Mesenchymal stem cell (in vitro differentiated cells and primary cell): ENCODE measurements at regions not wholly inside any gene's neighbourhood (a gene's known extent, or its start where the extent isn't known, plus 50 kb on each side); places are given as distances from the start of the nearest gene placed in this dataset.

Source experiments
- DNase-seq: peaks from one replicate; pipeline ENCODE4 v3.0.0-alpha.2; 2013
- H2AFZ ChIP-seq: one replicate; pipeline ENCODE4 v1.6.1; 2013; ENCODE audit warnings: low read depth, mild to moderate bottlenecking, control low read depth, inconsistent platforms, low read length, moderate library complexity
- H2AK5ac ChIP-seq: 2 replicates; pipeline ENCODE4 v1.6.1; 2013; ENCODE audit warnings: low read length, moderate library complexity, mild to moderate bottlenecking, inconsistent platforms; ENCODE audit not compliant: severe bottlenecking
- H2BK120ac ChIP-seq: one replicate; pipeline ENCODE4 v1.6.1; 2013; ENCODE audit warnings: low read depth, mild to moderate bottlenecking, inconsistent platforms, low read length, moderate library complexity
- H2BK12ac ChIP-seq, 2 experiments: one replicate each; pipeline ENCODE4 v1.6.1; 2013; ENCODE audit warnings: inconsistent platforms in 2 of 2, low read length in 2 of 2, mild to moderate bottlenecking in 2 of 2, moderate library complexity in 2 of 2, control low read depth in 1 of 2
- H2BK15ac ChIP-seq: one replicate; pipeline ENCODE4 v1.6.1; 2013; ENCODE audit warnings: mild to moderate bottlenecking, low read depth, inconsistent platforms; ENCODE audit not compliant: poor library complexity, severe bottlenecking
- H2BK5ac ChIP-seq: 2 replicates; pipeline ENCODE4 v1.6.1; 2013; ENCODE audit warnings: low read depth, mild to moderate bottlenecking, low read length, control low read depth, inconsistent platforms; ENCODE audit not compliant: poor library complexity, severe bottlenecking
- H3K14ac ChIP-seq, 2 experiments: one replicate each; pipeline ENCODE4 v1.6.1; 2013; ENCODE audit warnings: inconsistent platforms in 2 of 2, low read length in 2 of 2, control low read depth in 1 of 2, mild to moderate bottlenecking in 1 of 2, moderate library complexity in 1 of 2
- H3K18ac ChIP-seq, 2 experiments: one replicate each; pipeline ENCODE4 v1.6.1; 2013; ENCODE audit warnings: inconsistent platforms in 2 of 2, low read length in 2 of 2, control low read depth in 1 of 2, low read depth in 1 of 2, mild to moderate bottlenecking in 1 of 2
- H3K23ac ChIP-seq, 2 experiments: one replicate each; pipeline ENCODE4 v1.6.1; 2013; ENCODE audit warnings: inconsistent platforms in 2 of 2, low read length in 2 of 2, mild to moderate bottlenecking in 2 of 2, moderate library complexity in 2 of 2, control low read depth in 1 of 2
- H3K27ac ChIP-seq: 2 replicates; pipeline ENCODE4 v1.5.1; 2013; ENCODE audit warnings: mild to moderate bottlenecking, moderate library complexity, low read length, control low read depth, inconsistent platforms; ENCODE audit not compliant: poor library complexity, severe bottlenecking
- H3K27me3 ChIP-seq, 2 experiments: 2 replicates each; pipeline versions ENCODE4 v1.6.1 to v1.7.0; 2013; ENCODE audit warnings: low read length in 2 of 2, mild to moderate bottlenecking in 2 of 2, moderate library complexity in 2 of 2, control low read depth in 1 of 2, inconsistent platforms in 1 of 2; ENCODE audit not compliant: control insufficient read depth in 1 of 2, insufficient read depth in 1 of 2
- H3K36me3 ChIP-seq, 2 experiments: 2 replicates each; pipeline versions ENCODE4 v1.6.1 to v1.7.0; 2013; ENCODE audit warnings: low read length in 2 of 2, control low read depth in 1 of 2, inconsistent platforms in 1 of 2, low read depth in 1 of 2, mild to moderate bottlenecking in 1 of 2; ENCODE audit not compliant: insufficient read depth in 2 of 2, control insufficient read depth in 1 of 2
- H3K4ac ChIP-seq, 2 experiments: one replicate each; pipeline ENCODE4 v1.6.1; 2013; ENCODE audit warnings: inconsistent platforms in 2 of 2, low read length in 2 of 2, mild to moderate bottlenecking in 2 of 2, moderate library complexity in 2 of 2, control low read depth in 1 of 2, low read depth in 1 of 2
- H3K4me1 ChIP-seq: 2 replicates; pipeline ENCODE4 v1.6.1; 2013; ENCODE audit warnings: low read depth, low read length, control low read depth; ENCODE audit not compliant: control insufficient read depth, insufficient read depth
- H3K4me2 ChIP-seq: 2 replicates; pipeline ENCODE4 v1.6.1; 2013; ENCODE audit warnings: low read length, mild to moderate bottlenecking, inconsistent platforms; ENCODE audit not compliant: poor library complexity, severe bottlenecking
- H3K4me3 ChIP-seq, 2 experiments: 2 replicates each; pipeline versions ENCODE4 v1.5.1 to v1.7.0; 2013; ENCODE audit warnings: low read length in 2 of 2, mild to moderate bottlenecking in 2 of 2, control low read depth in 1 of 2, low read depth in 1 of 2; ENCODE audit not compliant: insufficient read depth in 1 of 2
- H3K79me1 ChIP-seq: replicated peaks from 2 replicates; pipeline ENCODE4 v1.6.1; 2013; ENCODE audit warnings: mild to moderate bottlenecking, control low read depth, low read length, inconsistent platforms; ENCODE audit not compliant: poor library complexity, severe bottlenecking
- H3K9ac ChIP-seq: 2 replicates; pipeline ENCODE4 v1.7.0; 2013; ENCODE audit warnings: mild to moderate bottlenecking, low read length, moderate library complexity
- H3K9me3 ChIP-seq: 2 replicates; pipeline ENCODE4 v1.7.0; 2013; ENCODE audit warnings: mild to moderate bottlenecking, low read length; ENCODE audit not compliant: control insufficient read depth
- H4K8ac ChIP-seq: one replicate; pipeline ENCODE4 v1.6.1; 2013; ENCODE audit warnings: inconsistent platforms, mild to moderate bottlenecking, low read length, moderate library complexity
- H4K91ac ChIP-seq: one replicate; pipeline ENCODE4 v1.6.1; 2013; ENCODE audit warnings: mild to moderate bottlenecking, low read length, inconsistent platforms
- WGBS: methylation state at CpG from one replicate; pipeline ENCODE4 v1.1.7; 2013; ENCODE audit warnings: mixed read lengths; 5-methylcytosine and 5-hydroxymethylcytosine counted together

GRCh38 chr22:49032821-49033220, 794.9 kb downstream of the BRD1 start:
- Histone ChIP-seq H2BK5ac (no peak overlapping the region), H2AFZ (no peak overlapping the region), H3K27ac (no peak overlapping the region), H3K27me3 (peaks cover 0 to 7% of the 10 kb centered on the region in 2 experiments), H3K79me1 (no peaks in the 10 kb centered on the region), H3K9ac (no peak overlapping the region), H3K14ac (no peak overlapping the region), H2BK15ac (no peak overlapping the region), H3K23ac (no peak overlapping the region), H3K4me3 (no peak overlapping the region), H3K4ac (no peak overlapping the region), H4K8ac (no peak overlapping the region), H2BK120ac (no peak overlapping the region), H3K36me3 (no peaks in the 10 kb centered on the region), H3K18ac (no peak overlapping the region), H2BK12ac (no peak overlapping the region), H3K4me1 (no peaks in the 10 kb centered on the region), H3K9me3 (no peaks in the 10 kb centered on the region), H4K91ac (no peak overlapping the region), H3K4me2 (no peak overlapping the region), H2AK5ac (no peak overlapping the region)
- DNase-seq = no peak
- WGBS = 83% methylated on average over 17 of the region's 17 CpGs

- WGBS = 66% methylated on average over 6 of the region's 6 CpGs
- Histone ChIP-seq H4K8ac (no peak overlapping the region), H3K27me3 (peaks cover 0 to 7% of the 10 kb centered on the region in 2 experiments), H3K36me3 (no peaks in the 10 kb centered on the region), H3K27ac (no peak overlapping the region), H2BK5ac (no peak overlapping the region), H2AFZ (no peak overlapping the region), H3K9me3 (no peaks in the 10 kb centered on the region), H3K23ac (no peak overlapping the region), H3K4ac (no peak overlapping the region), H2BK12ac (no peak overlapping the region), H4K91ac (no peak overlapping the region), H3K4me2 (no peak overlapping the region), H3K79me1 (no peaks in the 10 kb centered on the region), H3K4me1 (no peaks in the 10 kb centered on the region), H3K14ac (no peak overlapping the region), H2BK15ac (no peak overlapping the region), H3K9ac (no peak overlapping the region), H3K18ac (no peak overlapping the region), H2AK5ac (no peak overlapping the region), H2BK120ac (no peak overlapping the region), H3K4me3 (no peak overlapping the region)
- DNase-seq = no peak
Measured at GRCh38 chr22:49031746-49032330, 795.8 kb downstream of the BRD1 start.

GRCh38 chr22:49028111-49028510, 799.6 kb downstream of the BRD1 start:
- Histone ChIP-seq H4K91ac (no peak overlapping the region), H3K4me3 (no peak overlapping the region), H3K79me1 (no peaks in the 10 kb centered on the region), H3K27ac (no peak overlapping the region), H2BK120ac (no peak overlapping the region), H2BK5ac (no peak overlapping the region), H3K4me2 (no peak overlapping the region), H2AFZ (no peak overlapping the region), H3K27me3 (peaks cover 0 to 7% of the 10 kb centered on the region in 2 experiments), H2BK15ac (no peak overlapping the region), H2BK12ac (no peak overlapping the region), H3K9ac (no peak overlapping the region), H3K14ac (no peak overlapping the region), H4K8ac (no peak overlapping the region), H2AK5ac (no peak overlapping the region), H3K36me3 (no peaks in the 10 kb centered on the region), H3K18ac (no peak overlapping the region), H3K4me1 (no peaks in the 10 kb centered on the region), H3K9me3 (no peaks in the 10 kb centered on the region), H3K4ac (no peak overlapping the region), H3K23ac (no peak overlapping the region)
- no peak for DNase-seq
- 76% methylated on average over 5 of the region's 7 CpGs for WGBS

- no peak overlapping the region for H3K27ac ChIP-seq
- 87% methylated on average over 9 of the region's 9 CpGs for WGBS
- no peak overlapping the region for H2AK5ac ChIP-seq
- no peak overlapping the region for H2BK15ac ChIP-seq
- no peak overlapping the region for H3K14ac ChIP-seq
- no peak for DNase-seq
- no peaks in the 10 kb centered on the region for H3K9me3 ChIP-seq
- H3K23ac ChIP-seq = no peak overlapping the region
- no peaks in the 10 kb centered on the region for H3K4me1 ChIP-seq
- H4K8ac ChIP-seq = no peak overlapping the region
- peaks cover 0 to 7% of the 10 kb centered on the region in 2 experiments for H3K27me3 ChIP-seq
- H2BK5ac ChIP-seq = no peak overlapping the region
- H3K4me3 ChIP-seq = no peak overlapping the region
- H3K4me2 ChIP-seq = no peak overlapping the region
- H2BK12ac ChIP-seq = no peak overlapping the region
- no peak overlapping the region for H4K91ac ChIP-seq
- no peak overlapping the region for H3K18ac ChIP-seq
- no peaks in the 10 kb centered on the region for H3K36me3 ChIP-seq
- H2BK120ac ChIP-seq = no peak overlapping the region
- no peak overlapping the region for H2AFZ ChIP-seq
- H3K79me1 ChIP-seq = no peaks in the 10 kb centered on the region
- H3K4ac ChIP-seq = no peak overlapping the region
- no peak overlapping the region for H3K9ac ChIP-seq
Measured at GRCh38 chr22:49027368-49027670, 800.4 kb downstream of the BRD1 start.
